Stimulated activated CD8-positive, alpha-beta memory T cell treated with anti-CD3 and anti-CD28 coated beads, Interleukin-4, amount 100 ng/mL, for 48 hours (primary cell): ENCODE measurements at regions not wholly inside any gene's neighbourhood (a gene's known extent, or its start where the extent isn't known, plus 50 kb on each side); places are given as distances from the start of the nearest gene placed in this dataset.

Source experiments
- DNase-seq: peaks from one replicate; pipeline ENCODE4 v3.0.0-alpha.2; 2020

- no peak for DNase-seq
Measured at GRCh38 chr18:10059610-10060468, 146.0 kb downstream of the VAPA start.

- no peak for DNase-seq
Measured at GRCh38 chr18:10060469-10060782, 146.6 kb downstream of the VAPA start.

DNA sequence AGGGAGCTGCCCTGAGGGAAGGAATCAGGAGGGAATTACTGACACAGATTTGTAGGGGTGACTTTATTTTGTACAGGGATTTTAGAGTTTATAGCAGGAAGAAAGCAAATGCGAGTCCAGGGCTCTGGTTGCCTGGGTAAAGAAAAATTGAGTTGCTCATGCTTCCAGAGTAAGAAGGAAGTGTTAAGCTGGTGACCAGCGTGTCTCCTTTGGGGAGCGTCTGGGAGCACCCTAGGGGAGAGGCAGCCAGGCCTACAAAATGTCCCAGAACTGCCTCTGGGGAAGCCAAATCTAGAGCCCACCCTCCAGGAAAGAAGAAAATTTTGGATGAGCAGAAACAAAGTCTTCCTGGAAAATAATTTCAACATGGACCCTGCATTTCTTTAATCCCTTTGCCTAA is 147.0 kb downstream of the VAPA start:
- DNase-seq: no peak

- DNase-seq: no peak
Measured at GRCh38 chr18:10061566-10062140, 147.8 kb downstream of the VAPA start.

DNA sequence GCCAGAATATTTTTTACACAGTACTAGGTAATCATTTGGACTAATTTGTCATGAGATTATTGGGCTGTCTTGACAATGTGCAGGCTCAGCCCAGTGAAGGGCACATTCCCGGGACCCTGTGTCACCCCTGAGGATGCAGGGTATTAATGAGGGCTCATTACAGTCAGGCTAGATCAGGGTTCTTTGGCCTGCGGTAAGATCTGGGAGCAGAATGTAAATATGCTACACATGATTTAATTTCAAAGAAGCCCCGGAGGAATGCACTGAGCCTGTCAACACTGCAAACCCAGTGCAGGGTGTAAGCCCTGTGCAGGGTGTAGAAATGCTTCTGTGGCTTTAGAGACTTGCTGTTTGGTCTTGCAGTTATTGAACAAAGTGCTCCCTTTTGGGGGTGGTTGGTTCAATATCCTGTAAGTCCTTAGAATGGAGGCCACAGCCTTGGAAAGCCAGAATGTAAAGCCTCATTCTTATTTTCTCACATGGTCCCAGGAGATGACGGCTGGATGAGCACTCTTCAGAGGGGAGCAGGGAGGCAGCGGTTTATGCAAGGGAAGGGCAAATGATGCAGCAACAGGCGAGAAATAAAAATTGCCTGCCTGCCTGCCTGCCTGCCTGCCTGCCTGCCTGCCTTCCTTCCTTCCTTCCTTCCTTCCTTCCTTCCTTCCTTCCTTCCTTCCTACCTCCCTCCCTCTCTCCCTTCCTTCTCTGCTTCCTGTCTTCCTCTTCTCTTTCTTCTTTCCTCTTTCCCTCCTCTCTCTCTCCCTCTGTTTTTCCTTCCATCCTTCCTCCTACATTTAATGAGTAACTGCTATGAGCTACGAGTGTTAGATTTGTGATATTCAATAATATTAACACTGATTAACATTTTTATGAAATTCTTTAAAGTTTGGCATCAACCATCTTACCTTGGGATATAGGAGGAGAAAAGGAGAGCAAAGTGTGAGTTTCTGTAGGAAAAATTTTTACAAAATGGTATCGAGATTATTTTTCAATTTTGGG is 148.8 kb downstream of the VAPA start:
- no peak for DNase-seq

DNA sequence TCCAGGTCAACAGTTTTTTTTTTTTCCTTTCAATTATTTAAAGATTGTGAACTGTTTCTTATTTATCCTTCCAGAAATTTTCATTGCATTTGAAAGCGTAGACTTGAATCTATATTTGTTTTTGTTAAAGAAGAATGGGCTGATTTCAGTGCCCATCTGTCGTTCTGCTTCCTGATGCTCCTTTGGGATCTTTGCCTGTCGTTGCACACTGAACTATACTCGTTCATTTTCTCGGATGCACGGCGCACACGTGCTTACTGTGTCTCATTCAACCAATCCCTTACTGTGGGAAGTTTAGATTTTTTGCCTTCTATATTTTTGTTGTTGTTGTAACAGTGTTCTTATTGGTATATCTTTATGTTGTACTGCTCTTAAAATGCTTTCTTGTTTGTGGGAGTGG is 149.7 kb downstream of the VAPA start:
- DNase-seq: no peak

DNA sequence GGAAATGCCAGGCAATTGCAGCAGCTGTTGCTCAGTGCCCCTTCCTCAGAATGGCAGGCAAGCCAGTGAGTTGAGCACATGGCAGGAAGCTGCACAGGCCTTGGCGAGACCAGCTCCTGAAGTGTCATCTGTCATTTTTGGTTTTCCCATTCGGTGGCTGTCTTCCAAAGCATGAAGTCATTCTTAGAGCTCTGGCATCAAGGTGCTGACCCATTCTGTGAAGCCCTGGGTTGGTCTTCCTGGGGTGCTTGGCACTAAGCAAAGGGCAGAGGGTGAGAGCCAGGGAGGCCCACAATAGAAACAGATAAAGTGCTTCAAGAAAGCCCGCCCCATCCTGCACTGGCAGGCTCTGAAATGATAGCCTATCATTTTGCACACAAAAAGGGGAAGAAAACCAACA is 150.5 kb downstream of the VAPA start:
- no peak for DNase-seq

DNA sequence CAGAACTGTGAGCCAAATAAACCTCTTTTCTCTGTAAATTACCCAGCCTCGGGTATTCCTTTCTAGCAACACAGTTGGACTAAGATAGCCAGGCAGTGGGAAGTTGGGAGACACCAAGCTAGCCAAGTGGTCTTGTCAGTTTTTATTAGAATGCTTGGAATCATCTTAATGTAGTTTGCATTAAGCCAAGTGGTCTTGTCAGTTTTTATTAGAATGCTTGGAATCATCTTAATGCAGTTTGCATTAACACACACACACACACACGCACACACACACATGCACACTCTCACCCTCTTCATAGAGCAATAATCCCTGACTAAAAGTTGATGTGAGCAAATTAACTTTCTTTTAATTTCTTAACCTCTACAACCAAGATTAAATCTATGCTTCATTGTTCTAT is 151.5 kb downstream of the VAPA start:
- DNase-seq: no peak

GRCh38 chr18:10067670-10068659 is 154.1 kb downstream of the VAPA start:
- no peak for DNase-seq

DNA sequence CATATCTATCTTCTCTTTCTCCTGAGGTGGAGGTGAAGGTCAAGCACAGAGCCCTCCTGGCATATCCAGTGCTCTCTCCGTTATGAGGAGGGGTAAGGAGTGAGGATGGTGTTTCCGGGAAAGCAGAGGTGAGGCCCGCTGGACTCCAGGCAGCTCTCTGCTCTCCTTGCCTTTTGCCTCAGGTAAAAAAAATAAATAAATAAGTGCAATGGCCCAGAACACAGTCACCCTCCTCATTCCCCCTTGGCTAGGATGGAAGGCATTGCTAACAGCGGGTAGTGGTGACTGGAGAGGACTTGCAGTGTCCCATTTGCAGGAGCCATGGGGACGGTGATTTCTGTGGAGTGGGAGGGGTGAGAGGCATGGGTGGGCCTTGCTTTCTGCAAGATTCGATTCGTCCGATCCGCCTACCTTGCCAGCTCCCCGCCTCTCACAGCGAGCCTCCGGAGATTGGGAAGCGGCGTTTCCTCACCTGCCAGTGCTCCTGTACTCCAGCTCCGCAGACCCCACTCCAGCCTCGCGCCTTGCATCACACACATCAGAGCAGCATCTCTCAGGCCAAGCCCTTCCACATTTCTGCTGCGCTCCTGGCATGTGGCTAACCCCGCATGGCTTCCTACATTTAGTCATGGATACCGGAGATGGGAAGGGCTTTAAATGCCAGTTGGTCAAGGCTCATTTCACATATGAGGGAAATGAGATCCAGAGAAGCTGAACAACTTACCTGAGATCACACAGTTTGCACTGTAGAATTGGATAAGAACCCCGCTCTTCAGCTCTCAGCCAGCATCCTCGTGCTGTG is 155.2 kb downstream of the VAPA start:
- DNase-seq: no peak

- no peak for DNase-seq
Measured at GRCh38 chr18:10070561-10071000, 156.8 kb downstream of the VAPA start.

- DNase-seq: no peak
Measured at GRCh38 chr18:10072671-10073175, 158.9 kb downstream of the VAPA start.

DNA sequence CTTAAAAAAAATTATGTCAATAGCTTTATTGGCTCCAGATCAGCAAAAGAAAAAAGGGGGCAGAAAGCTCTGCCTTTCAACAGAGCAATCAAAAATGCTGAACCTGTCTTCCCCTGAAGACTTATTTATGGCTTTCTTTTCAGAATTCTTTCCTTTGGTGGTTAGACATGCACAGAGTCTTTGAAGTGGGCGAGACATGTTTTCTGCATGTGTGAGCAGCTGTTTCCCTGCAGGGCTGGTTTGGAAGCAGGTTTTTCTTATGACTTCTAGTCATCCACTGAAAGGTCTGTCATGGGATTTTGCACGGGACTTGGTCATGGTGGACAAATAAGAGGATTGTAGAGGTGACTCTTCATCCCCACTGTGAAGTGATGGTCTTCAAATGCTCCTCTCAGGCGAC is 160.3 kb downstream of the VAPA start:
- no peak for DNase-seq

DNA sequence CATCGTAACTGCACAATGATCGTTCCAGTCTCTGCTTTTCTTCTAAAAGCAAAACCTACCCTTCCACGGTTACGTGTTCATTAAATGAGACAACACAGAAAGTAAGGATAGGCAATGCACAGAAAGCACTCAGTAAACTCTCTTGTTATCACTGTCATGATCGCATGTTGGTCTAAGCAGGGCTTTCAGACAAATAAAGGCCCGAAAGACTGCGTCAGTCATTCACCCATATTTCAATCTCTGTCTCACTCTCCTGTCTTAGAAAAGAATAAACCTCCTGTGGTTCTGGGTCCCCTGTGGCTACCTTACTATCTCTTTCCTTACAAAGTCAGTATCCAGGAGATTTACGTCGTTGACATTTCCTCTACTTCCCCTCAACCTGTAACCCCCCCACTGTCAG is 160.9 kb downstream of the VAPA start:
- DNase-seq: no peak

GRCh38 chr18:10076502-10077030 is 162.8 kb downstream of the VAPA start:
- DNase-seq: no peak

DNA sequence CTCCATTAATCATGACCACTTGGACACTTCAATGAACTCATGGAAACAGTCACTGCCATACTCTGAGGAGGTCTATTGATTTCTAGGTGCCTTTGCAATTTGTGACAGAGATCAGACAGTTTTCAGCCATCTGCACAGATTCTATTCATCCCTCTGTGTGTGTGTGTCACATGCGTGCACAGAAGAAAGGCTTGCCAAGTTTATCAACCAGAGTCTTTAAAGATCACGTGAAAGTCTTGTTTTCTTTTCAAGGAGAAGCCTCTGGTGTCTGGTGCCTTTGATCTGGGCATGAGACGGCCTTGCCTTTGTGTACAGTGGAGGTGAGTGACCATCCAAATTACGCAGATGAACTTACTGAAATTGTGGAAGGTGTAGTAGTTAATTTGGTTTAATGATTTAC is 164.2 kb downstream of the VAPA start:
- no peak for DNase-seq

DNA sequence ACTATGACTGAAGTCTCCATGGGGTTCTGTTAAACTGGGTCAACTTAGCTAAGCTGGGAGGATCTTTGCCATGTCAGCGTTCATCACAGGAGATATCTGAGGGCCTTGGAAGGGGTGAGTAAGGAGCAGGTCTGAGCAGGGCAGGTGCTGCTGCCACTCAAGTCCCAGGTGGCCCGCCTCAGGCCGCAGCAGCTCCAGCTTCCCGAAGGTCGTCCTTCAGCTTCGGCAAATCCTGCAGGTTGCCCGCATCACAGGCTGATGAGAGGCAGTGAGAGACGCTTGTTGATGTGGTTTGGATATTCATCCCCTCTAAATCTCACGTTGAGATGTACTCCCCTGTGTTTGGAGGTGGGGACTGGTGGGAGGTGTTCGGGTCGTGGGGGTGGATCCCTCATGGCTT is 166.6 kb downstream of the VAPA start:
- no peak for DNase-seq

DNA sequence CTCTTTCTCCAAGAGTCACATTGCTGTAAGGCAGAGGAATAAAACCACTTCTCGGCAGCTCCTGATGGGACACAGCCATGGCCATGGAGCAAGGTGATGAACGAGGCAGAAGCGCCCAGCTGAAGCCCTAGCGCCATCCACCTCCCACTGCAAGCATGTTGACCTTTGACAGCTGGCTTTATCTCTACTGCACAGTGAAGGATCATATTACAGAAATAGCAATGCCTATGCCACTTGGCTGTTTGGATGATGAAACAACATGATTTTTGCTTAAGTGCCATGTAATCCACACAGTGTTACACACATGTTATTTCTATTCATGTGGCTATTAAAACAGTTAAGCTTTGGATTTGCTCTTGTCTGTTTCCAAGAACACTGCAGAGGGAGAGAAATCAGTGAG is 167.7 kb downstream of the VAPA start:
- no peak for DNase-seq

DNA sequence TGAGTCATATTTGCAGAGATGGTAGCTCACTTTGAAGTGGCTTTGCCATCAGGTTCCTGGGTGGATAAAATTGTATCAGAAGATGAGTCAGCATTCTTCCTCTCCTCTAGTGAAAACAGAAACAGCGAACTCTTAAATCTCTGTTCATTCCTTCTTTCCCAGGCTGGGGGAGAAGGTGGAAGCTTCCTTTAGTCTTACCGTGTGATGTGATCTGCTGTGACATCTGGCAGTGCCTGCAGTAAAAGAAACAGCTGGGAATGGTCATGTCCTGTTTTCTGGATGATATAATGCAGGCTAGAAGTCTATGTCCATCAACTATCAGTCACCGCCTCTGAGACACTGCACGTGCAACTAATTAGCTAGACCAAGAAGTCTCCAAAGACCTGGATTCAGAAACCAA is 171.6 kb downstream of the VAPA start:
- no peak for DNase-seq

DNA sequence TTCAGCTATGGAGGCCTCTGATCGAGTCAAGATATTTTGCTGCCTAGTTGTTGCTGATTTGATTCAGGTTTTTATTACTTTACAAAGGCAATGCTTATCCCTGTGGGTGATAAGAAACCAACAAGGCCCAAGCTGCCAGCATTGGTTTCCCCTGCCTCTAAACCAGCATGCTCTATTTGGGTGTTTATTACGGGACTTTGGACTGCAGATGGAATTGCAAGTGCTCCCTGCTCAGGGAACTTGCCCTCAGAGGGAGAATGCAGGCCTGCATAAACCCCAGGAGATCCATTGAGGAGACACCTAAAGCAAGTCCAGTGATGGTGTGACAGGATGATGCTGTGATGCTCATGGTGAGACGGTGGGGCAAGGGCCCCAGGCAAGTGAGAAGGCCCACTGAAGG is 172.1 kb downstream of the VAPA start:
- no peak for DNase-seq
